ENCODE measurements at regions not wholly inside any gene's neighbourhood (a gene's known extent, or its start where the extent isn't known, plus 50 kb on each side); places are given as distances from the start of the nearest gene placed in this dataset.

GRCh38 chr2:120465701-120465988 lies 119.7 kb downstream of the INHBB start:
- TF ChIP-seq NBN (IDR thresholded peaks at IDR 0.05) (no peak), MYC (IDR thresholded peaks at IDR 0.05; ENCODE audit: insufficient read depth, insufficient read length, insufficient replicate concordance, low read length, severe bottlenecking) (no peak), USF1 (IDR thresholded peaks at IDR 0.05; ENCODE audit: borderline replicate concordance, extremely low read length, insufficient read depth, low read depth, low read length) (no peak), CHD2 (IDR thresholded peaks at IDR 0.05; ENCODE audit: borderline replicate concordance, low read depth, low read length) (no peak), EED (IDR thresholded peaks at IDR 0.05; ENCODE audit: low read depth) (no peak), ZSCAN29 (IDR thresholded peaks at IDR 0.05) (no peak), POLR2A (IDR thresholded peaks at IDR 0.05; ENCODE audit: low read depth, low read length) (no peak), CTCF (IDR thresholded peaks at IDR 0.05 in 2 of 3, conservative IDR thresholded peaks at IDR 0.05 in 1 of 3; ENCODE audit: control insufficient read depth in 2 of 3, extremely low read depth in 1 of 3, insufficient read depth in 1 of 3, low read depth in 3 of 3, low read length in 3 of 3) (no peak), MAX (IDR thresholded peaks at IDR 0.05; ENCODE audit: low read depth, low read length) (no peak), EZH2 (IDR thresholded peaks at IDR 0.05; ENCODE audit: borderline replicate concordance, control insufficient read depth, low read depth, low read length) (no peak)

Measured in GM12878 (cell line).